ENCODE measurements at regions not wholly inside any gene's neighbourhood (a gene's known extent, or its start where the extent isn't known, plus 50 kb on each side); places are given as distances from the start of the nearest gene placed in this dataset.

DNA sequence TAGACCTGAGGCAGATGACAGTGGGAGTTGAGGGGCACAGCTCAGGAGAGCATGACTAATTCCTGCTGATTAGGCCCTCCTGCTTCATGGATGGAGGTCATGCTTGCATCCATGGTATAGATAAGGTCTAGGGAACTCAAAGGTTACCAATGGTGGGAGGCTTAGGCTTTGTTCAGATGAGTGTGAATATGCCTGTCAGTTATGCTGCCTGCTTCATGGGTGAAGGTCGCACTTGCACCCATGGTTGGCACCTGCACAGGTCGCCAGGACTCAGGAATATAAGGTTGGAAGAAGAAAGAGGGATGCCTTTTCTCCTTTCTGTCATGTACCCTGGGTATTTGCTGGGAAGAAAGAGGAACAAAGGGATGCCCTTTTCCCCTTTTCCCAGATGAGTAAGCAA, 53.4 kb upstream of the GJB6 start:
- Histone ChIP-seq H3K4me1 (no peaks in the 10 kb centered on the region), H3K4me3 (no peak overlapping the region), H3K27me3 (no peaks in the 10 kb centered on the region), H3K27ac (no peak overlapping the region), H3K36me3 (no peaks in the 10 kb centered on the region), H3K9me3 (peaks cover 0 to 54% (median 15%) of the 10 kb centered on the region in 4 donors)
- WGBS, 2 donors: 96 to 100% methylated on average over 2 of the region's 2 CpGs
- TF ChIP-seq POLR2A (IDR thresholded peaks at IDR 0.05) (no peak), EP300 (IDR thresholded peaks at IDR 0.05) (no peak)
- TF ChIP-seq, protein P1, sequence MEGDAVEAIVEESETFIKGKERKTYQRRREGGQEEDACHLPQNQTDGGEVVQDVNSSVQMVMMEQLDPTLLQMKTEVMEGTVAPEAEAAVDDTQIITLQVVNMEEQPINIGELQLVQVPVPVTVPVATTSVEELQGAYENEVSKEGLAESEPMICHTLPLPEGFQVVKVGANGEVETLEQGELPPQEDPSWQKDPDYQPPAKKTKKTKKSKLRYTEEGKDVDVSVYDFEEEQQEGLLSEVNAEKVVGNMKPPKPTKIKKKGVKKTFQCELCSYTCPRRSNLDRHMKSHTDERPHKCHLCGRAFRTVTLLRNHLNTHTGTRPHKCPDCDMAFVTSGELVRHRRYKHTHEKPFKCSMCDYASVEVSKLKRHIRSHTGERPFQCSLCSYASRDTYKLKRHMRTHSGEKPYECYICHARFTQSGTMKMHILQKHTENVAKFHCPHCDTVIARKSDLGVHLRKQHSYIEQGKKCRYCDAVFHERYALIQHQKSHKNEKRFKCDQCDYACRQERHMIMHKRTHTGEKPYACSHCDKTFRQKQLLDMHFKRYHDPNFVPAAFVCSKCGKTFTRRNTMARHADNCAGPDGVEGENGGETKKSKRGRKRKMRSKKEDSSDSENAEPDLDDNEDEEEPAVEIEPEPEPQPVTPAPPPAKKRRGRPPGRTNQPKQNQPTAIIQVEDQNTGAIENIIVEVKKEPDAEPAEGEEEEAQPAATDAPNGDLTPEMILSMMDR (IDR thresholded peaks at IDR 0.05): no peak
- no peak for DNase-seq (ENCODE audit: low spot score in 2 of 2)
